ENCODE measurements at regions not wholly inside any gene's neighbourhood (a gene's known extent, or its start where the extent isn't known, plus 50 kb on each side); places are given as distances from the start of the nearest gene placed in this dataset.

- TF ChIP-seq CTCF (IDR thresholded peaks at IDR 0.05), result no peak
- no peak for TF ChIP-seq POLR2A (IDR thresholded peaks at IDR 0.05)
These were observed 140.7 kb downstream of the MINAR1 start for GRCh38 chr15:79572691-79573404.
